SK-N-SH treated with all-trans-retinoic acid at 6 μM for 48 hours (cell line): ENCODE measurements at regions not wholly inside any gene's neighbourhood (a gene's known extent, or its start where the extent isn't known, plus 50 kb on each side); places are given as distances from the start of the nearest gene placed in this dataset.
A peak's percentile ranks its signal among the peaks of the same experiment; 100 is the strongest.

Experiments used
- ATAC-seq: fragments of 200-7000 bp; cut with Tn5 transposase; 3 replicates; pipeline ENCODE4 v1.9.1; 2020; ENCODE audit warnings: mild to moderate bottlenecking, moderate library complexity
- ARNTL ChIP-seq: fragments of 450-650 bp; formaldehyde crosslinking; IDR thresholded peaks from 2 replicates; pipeline ENCODE4 v1.5.0; 2020; ENCODE audit warnings: low read depth, mild to moderate bottlenecking, moderate library complexity, borderline replicate concordance
- BACH2 ChIP-seq: fragments of 250-450 bp; sonication (Bioruptor Pico); IDR thresholded peaks from 2 replicates; pipeline ENCODE4 v1.9.0; 2021; ENCODE audit warnings: mild to moderate bottlenecking, borderline replicate concordance
- ESRRG ChIP-seq: fragments of 250-450 bp; sonication (Bioruptor Pico); IDR thresholded peaks from 2 replicates; pipeline ENCODE4 v1.6.1; 2021; ENCODE audit warnings: mild to moderate bottlenecking
- GLIS3 ChIP-seq: fragments of 250-450 bp; sonication (Bioruptor Pico); IDR thresholded peaks from 2 replicates; pipeline ENCODE4 v1.5.0; 2020; ENCODE audit warnings: mild to moderate bottlenecking, moderate library complexity
- ISL1 ChIP-seq: fragments of 250-450 bp; sonication (Bioruptor Pico); IDR thresholded peaks from 2 replicates; pipeline ENCODE4 v2.1.2; 2022; ENCODE audit warnings: mild to moderate bottlenecking, moderate library complexity
- OSR1 ChIP-seq: fragments of 250-450 bp; sonication (Bioruptor Pico); IDR thresholded peaks from 2 replicates; pipeline ENCODE4 v1.8.0; 2022; ENCODE audit warnings: moderate library complexity, mild to moderate bottlenecking, inconsistent platforms
- PPARA ChIP-seq: fragments of 250-450 bp; sonication (Bioruptor Pico); IDR thresholded peaks from 2 replicates; pipeline ENCODE4 v1.5.0; 2020; ENCODE audit warnings: mild to moderate bottlenecking, borderline replicate concordance
- RARB ChIP-seq: fragments of 250-450 bp; sonication (Bioruptor Pico); IDR thresholded peaks from 2 replicates; pipeline ENCODE4 v1.8.0; 2021; ENCODE audit warnings: mild to moderate bottlenecking, moderate library complexity
- SNAI2 ChIP-seq: fragments of 250-450 bp; sonication (Bioruptor Pico); IDR thresholded peaks from 2 replicates; pipeline ENCODE4 v1.5.0; 2020; ENCODE audit warnings: mild to moderate bottlenecking, moderate library complexity
- TCF4 ChIP-seq: fragments of 250-450 bp; sonication (Bioruptor Pico); IDR thresholded peaks from 2 replicates; pipeline ENCODE4 v1.8.0; 2021; ENCODE audit warnings: mild to moderate bottlenecking, moderate library complexity, borderline replicate concordance
- TOX ChIP-seq: fragments of 250-450 bp; sonication (Bioruptor Pico); IDR thresholded peaks from 2 replicates; pipeline ENCODE4 v1.8.0; 2021; ENCODE audit warnings: mild to moderate bottlenecking, moderate library complexity, borderline replicate concordance
- ZC3H10 ChIP-seq: fragments of 250-450 bp; sonication (Bioruptor Pico); IDR thresholded peaks from 2 replicates; pipeline ENCODE4 v1.5.1; 2021; ENCODE audit warnings: mild to moderate bottlenecking, moderate library complexity
- ZFP3 ChIP-seq: fragments of 250-450 bp; sonication (Bioruptor Pico); IDR thresholded peaks from 2 replicates; pipeline ENCODE4 v1.5.0; 2020; ENCODE audit warnings: mild to moderate bottlenecking, moderate library complexity
- ZFP30 ChIP-seq: fragments of 450-650 bp; formaldehyde crosslinking; IDR thresholded peaks from 2 replicates; pipeline ENCODE4 v1.5.0; 2022; ENCODE audit warnings: mild to moderate bottlenecking, moderate library complexity
- ZNF565 ChIP-seq: fragments of 450-650 bp; formaldehyde crosslinking; conservative IDR thresholded peaks from 2 replicates; pipeline ENCODE4 v1.5.0; 2020; ENCODE audit warnings: low read depth, mild to moderate bottlenecking, moderate library complexity
- ZNF70 ChIP-seq: fragments of 450-650 bp; formaldehyde crosslinking; IDR thresholded peaks from 2 replicates; pipeline ENCODE4 v1.5.0; 2020; ENCODE audit warnings: mild to moderate bottlenecking, moderate library complexity
- TF ChIP-seq, protein P1 (sequence below): fragments of 250-450 bp; sonication (Bioruptor Pico); IDR thresholded peaks from 2 replicates; pipeline ENCODE4 v1.5.1; 2020; ENCODE audit warnings: low read depth, mild to moderate bottlenecking, moderate library complexity
- TF ChIP-seq, protein P2 (sequence below): fragments of 250-450 bp; sonication (Bioruptor Pico); IDR thresholded peaks from 2 replicates; pipeline ENCODE4 v1.8.0; 2021; ENCODE audit warnings: low read depth, mild to moderate bottlenecking, moderate library complexity, borderline replicate concordance
- TF ChIP-seq, protein P3 (sequence below): fragments of 250-450 bp; sonication (Bioruptor Pico); IDR thresholded peaks from 2 replicates; pipeline ENCODE4 v1.8.0; 2020; ENCODE audit warnings: mild to moderate bottlenecking, moderate library complexity, borderline replicate concordance
- TF ChIP-seq, protein P4 (sequence below): fragments of 250-450 bp; sonication (Bioruptor Pico); IDR thresholded peaks from 2 replicates; pipeline ENCODE4 v1.5.0; 2020; ENCODE audit warnings: mild to moderate bottlenecking, moderate library complexity
- TF ChIP-seq, protein P5 (sequence below): fragments of 250-450 bp; sonication (Bioruptor Pico); IDR thresholded peaks from 2 replicates; pipeline ENCODE4 v1.5.1; 2021; ENCODE audit warnings: mild to moderate bottlenecking, moderate library complexity

DNA sequence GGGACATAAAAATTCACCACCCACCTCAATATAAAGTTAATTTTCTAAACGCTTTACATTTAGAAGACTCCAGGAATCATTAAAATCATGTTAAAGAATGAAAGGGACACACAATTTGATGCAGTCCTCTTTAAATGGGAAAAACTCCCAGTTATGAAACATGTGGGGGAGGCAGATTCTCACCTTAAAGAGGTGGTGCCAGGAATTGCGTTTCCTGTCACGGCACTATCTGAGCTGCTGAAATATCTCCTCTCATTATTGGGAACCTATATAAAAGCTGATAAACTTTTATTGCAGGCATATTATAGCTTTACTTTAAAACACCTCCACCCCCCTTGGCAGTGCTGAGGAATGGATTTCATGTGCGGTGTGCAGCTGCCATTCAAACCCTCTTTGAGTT, 94.8 kb upstream of the SORCS3 start:
- no peak for ATAC-seq
- TF ChIP-seq, protein P1, sequence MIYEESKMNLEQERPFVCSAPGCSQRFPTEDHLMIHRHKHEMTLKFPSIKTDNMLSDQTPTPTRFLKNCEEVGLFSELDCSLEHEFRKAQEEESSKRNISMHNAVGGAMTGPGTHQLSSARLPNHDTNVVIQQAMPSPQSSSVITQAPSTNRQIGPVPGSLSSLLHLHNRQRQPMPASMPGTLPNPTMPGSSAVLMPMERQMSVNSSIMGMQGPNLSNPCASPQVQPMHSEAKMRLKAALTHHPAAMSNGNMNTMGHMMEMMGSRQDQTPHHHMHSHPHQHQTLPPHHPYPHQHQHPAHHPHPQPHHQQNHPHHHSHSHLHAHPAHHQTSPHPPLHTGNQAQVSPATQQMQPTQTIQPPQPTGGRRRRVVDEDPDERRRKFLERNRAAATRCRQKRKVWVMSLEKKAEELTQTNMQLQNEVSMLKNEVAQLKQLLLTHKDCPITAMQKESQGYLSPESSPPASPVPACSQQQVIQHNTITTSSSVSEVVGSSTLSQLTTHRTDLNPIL (CRISPR knock-in tag) = no peak
- TF ChIP-seq, protein P2, sequence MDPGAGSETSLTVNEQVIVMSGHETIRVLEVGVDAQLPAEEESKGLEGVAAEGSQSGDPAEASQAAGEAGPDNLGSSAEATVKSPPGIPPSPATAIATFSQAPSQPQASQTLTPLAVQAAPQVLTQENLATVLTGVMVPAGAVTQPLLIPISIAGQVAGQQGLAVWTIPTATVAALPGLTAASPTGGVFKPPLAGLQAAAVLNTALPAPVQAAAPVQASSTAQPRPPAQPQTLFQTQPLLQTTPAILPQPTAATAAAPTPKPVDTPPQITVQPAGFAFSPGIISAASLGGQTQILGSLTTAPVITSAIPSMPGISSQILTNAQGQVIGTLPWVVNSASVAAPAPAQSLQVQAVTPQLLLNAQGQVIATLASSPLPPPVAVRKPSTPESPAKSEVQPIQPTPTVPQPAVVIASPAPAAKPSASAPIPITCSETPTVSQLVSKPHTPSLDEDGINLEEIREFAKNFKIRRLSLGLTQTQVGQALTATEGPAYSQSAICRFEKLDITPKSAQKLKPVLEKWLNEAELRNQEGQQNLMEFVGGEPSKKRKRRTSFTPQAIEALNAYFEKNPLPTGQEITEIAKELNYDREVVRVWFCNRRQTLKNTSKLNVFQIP = no peak
- TF ChIP-seq ZFP30 = no peak
- no peak for TF ChIP-seq PPARA (CRISPR knock-in tag)
- no peak for TF ChIP-seq TCF4 (CRISPR knock-in tag)
- TF ChIP-seq OSR1 (CRISPR knock-in tag) = no peak
- no peak for TF ChIP-seq SNAI2 (CRISPR knock-in tag)
- TF ChIP-seq, protein P3, sequence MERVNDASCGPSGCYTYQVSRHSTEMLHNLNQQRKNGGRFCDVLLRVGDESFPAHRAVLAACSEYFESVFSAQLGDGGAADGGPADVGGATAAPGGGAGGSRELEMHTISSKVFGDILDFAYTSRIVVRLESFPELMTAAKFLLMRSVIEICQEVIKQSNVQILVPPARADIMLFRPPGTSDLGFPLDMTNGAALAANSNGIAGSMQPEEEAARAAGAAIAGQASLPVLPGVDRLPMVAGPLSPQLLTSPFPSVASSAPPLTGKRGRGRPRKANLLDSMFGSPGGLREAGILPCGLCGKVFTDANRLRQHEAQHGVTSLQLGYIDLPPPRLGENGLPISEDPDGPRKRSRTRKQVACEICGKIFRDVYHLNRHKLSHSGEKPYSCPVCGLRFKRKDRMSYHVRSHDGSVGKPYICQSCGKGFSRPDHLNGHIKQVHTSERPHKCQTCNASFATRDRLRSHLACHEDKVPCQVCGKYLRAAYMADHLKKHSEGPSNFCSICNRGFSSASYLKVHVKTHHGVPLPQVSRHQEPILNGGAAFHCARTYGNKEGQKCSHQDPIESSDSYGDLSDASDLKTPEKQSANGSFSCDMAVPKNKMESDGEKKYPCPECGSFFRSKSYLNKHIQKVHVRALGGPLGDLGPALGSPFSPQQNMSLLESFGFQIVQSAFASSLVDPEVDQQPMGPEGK (CRISPR knock-in tag) = no peak
- no peak for TF ChIP-seq BACH2
- TF ChIP-seq ZNF70 (CRISPR knock-in tag) = no peak
- no peak for TF ChIP-seq ESRRG (CRISPR knock-in tag)
- TF ChIP-seq TOX (CRISPR knock-in tag) = no peak
- TF ChIP-seq, protein P4, sequence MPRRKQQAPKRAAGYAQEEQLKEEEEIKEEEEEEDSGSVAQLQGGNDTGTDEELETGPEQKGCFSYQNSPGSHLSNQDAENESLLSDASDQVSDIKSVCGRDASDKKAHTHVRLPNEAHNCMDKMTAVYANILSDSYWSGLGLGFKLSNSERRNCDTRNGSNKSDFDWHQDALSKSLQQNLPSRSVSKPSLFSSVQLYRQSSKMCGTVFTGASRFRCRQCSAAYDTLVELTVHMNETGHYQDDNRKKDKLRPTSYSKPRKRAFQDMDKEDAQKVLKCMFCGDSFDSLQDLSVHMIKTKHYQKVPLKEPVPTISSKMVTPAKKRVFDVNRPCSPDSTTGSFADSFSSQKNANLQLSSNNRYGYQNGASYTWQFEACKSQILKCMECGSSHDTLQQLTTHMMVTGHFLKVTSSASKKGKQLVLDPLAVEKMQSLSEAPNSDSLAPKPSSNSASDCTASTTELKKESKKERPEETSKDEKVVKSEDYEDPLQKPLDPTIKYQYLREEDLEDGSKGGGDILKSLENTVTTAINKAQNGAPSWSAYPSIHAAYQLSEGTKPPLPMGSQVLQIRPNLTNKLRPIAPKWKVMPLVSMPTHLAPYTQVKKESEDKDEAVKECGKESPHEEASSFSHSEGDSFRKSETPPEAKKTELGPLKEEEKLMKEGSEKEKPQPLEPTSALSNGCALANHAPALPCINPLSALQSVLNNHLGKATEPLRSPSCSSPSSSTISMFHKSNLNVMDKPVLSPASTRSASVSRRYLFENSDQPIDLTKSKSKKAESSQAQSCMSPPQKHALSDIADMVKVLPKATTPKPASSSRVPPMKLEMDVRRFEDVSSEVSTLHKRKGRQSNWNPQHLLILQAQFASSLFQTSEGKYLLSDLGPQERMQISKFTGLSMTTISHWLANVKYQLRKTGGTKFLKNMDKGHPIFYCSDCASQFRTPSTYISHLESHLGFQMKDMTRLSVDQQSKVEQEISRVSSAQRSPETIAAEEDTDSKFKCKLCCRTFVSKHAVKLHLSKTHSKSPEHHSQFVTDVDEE (CRISPR knock-in tag) = no peak
- TF ChIP-seq ISL1 = no peak

DNA sequence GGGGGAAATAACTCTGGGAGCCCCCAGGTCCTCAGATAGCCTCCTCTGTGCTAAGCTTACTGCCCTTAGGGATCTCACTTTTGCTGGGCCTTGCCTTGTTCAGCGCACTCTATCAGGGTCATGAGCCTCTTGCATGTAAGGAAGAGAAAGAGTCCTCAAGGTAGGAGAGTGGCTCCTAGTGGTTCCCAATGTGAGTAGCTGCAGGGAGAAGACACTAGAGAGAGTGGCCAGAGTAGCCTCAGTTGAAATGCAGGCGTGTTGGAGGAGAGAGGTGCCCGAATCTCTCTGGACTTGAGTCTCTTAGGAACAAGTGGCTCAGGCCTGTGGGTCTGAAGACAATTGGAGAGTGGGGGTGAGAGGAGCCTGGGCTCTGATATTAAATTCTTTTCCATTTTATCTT, 94.3 kb upstream of the SORCS3 start:
- TF ChIP-seq TCF4 (CRISPR knock-in tag) = no peak
- peak; percentile 56; the same call in 2 of the 3 replicates for ATAC-seq

DNA sequence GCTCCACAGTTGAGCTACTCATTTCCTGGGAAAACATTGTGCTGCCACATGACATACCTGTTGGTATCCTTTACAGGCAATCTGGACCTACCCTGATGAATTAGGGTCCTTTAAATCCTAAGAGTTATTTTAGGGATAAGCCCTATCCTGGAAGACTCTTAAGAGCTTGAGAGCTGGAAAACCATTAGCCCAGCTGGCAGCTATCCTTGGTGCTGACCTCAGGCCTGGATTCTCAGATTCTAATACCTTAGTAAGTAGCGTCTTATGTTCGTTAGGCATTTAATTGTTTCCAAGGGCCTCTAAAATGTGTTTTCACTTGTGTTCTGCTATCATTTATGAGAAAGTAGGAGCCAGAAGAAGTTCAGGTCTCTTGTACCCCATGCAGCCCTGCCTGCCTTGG, 93.0 kb upstream of the SORCS3 start:
- no peak for TF ChIP-seq RARB (CRISPR knock-in tag)
- no peak for TF ChIP-seq TOX (CRISPR knock-in tag)
- no peak for TF ChIP-seq ISL1
- no peak for ATAC-seq

DNA sequence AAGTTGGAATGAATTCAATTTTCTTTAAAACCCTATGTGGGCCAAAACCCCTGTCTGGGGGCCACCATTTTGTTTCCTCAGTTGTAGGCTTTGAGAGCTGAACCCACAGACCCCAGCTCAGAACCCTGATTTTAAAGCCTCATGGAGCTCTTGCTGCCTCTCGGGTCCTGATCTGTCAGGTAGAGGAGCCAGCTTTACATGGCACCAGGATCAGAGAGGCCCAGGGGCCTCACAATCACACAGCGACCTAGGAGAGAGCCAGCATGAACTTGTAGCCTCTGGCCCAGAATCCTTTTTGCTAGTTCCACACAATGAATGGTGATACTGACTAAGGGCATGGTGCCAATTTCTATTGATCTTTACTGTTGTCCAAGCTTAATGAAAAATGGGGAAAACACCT, 84.3 kb upstream of the SORCS3 start:
- TF ChIP-seq ARNTL (no peak), ZFP30 (no peak), OSR1 (CRISPR knock-in tag) (no peak)
- TF ChIP-seq, protein P1 (CRISPR knock-in tag) = no peak
- TF ChIP-seq, all 23 proteins: peak for 0
- ATAC-seq = no peak

DNA sequence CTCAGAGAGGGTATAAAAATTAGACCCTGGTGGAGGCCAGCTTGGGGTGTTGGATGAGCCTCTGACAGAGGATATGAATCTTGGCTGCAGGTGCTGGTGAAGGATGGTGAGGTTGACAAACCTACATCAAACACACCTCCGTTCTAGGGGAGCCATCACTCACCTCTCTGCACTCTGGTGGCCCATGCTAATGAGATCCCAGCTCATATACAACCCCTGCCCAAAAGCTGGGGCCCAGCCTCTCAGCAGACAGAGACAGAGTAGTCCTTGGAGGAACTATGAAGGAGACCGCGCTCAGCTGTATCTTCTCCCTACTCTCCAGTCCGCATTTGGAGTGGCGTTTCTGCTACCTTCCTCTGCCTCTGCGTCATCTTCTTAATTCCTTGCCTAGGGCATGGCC, 83.1 kb upstream of the SORCS3 start:
- ATAC-seq = no peak
- TF ChIP-seq BACH2 (no peak), ZNF565 (CRISPR knock-in tag) (no peak), ZFP3 (CRISPR knock-in tag) (no peak), ZFP30 (no peak), ZC3H10 (CRISPR knock-in tag) (no peak), GLIS3 (no peak), ZNF70 (CRISPR knock-in tag) (no peak), TOX (CRISPR knock-in tag) (no peak)
- TF ChIP-seq, protein P3 (CRISPR knock-in tag) = no peak
- TF ChIP-seq, protein P1 (CRISPR knock-in tag) = no peak
- TF ChIP-seq, protein P5, sequence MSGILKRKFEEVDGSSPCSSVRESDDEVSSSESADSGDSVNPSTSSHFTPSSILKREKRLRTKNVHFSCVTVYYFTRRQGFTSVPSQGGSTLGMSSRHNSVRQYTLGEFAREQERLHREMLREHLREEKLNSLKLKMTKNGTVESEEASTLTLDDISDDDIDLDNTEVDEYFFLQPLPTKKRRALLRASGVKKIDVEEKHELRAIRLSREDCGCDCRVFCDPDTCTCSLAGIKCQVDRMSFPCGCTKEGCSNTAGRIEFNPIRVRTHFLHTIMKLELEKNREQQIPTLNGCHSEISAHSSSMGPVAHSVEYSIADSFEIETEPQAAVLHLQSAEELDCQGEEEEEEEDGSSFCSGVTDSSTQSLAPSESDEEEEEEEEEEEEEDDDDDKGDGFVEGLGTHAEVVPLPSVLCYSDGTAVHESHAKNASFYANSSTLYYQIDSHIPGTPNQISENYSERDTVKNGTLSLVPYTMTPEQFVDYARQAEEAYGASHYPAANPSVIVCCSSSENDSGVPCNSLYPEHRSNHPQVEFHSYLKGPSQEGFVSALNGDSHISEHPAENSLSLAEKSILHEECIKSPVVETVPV (CRISPR knock-in tag) = no peak
